Endothelial cell of umbilical vein (primary cell): ENCODE measurements at regions not wholly inside any gene's neighbourhood (a gene's known extent, or its start where the extent isn't known, plus 50 kb on each side); places are given as distances from the start of the nearest gene placed in this dataset.

Source experiments
- BruUV-seq: library from RNA; stranded (reverse); fragments of 400-500 nt; replicated peaks from 2 replicates; lab custom pipeline; 2021; lab: Mats Ljungman, UMichigan
- CTCF ChIA-PET: fragments of 300-600, 350-600 bp; sonication (Branson Sonifier 250); formaldehyde crosslinking; loops from one replicate; lab custom pipeline; 2021; ENCODE audit warnings: antibody characterized with exemption, inconsistent platforms; lab: Charles Lee
- POLR2A ChIA-PET: fragments of 300-600, 350-600 bp; sonication (Branson Sonifier 250); formaldehyde crosslinking; loops from one replicate; lab custom pipeline; 2021; ENCODE audit warnings: antibody characterized with exemption, inconsistent platforms; lab: Charles Lee
- DNase-seq: peaks from one replicate; pipeline ENCODE4 v3.0.0-alpha.2; 2011; ENCODE audit warnings: low read depth, low spot score
- FAIRE-seq: peaks from 2 replicates; lab custom pipeline; 2011; peaks lifted over from hg19 to GRCh38; lab: Jason Lieb, UNC
- H2AFZ ChIP-seq: 2 replicates; pipeline ENCODE4 v1.6.0; 2012; ENCODE audit warnings: low read depth, low read length, control low read depth, inconsistent platforms
- H3K27ac ChIP-seq: 2 replicates; pipeline ENCODE4 v1.5.1; 2011; ENCODE audit warnings: low read depth, mild to moderate bottlenecking, control low read depth, low read length, moderate library complexity; ENCODE audit not compliant: insufficient read depth
- H3K27me3 ChIP-seq, 2 experiments: 2 replicates each; pipeline versions ENCODE4 v1.6.0 to v1.6.1; 2011; ENCODE audit warnings: low read length in 2 of 2, mixed read lengths in 1 of 2; ENCODE audit not compliant: control insufficient read depth in 2 of 2, insufficient read depth in 2 of 2
- H3K36me3 ChIP-seq, 2 experiments: 2 replicates in 1 of 2; 3 replicates in 1 of 2; pipeline ENCODE4 v1.5.1; 2011; ENCODE audit warnings: low read length in 2 of 2, mild to moderate bottlenecking in 1 of 2, moderate library complexity in 1 of 2; ENCODE audit not compliant: control insufficient read depth in 2 of 2, insufficient read depth in 2 of 2; ENCODE audit errors: extremely low read depth in 1 of 2
- H3K4me1 ChIP-seq: 3 replicates; pipeline ENCODE4 v1.5.1; 2011; ENCODE audit warnings: mild to moderate bottlenecking, low read length; ENCODE audit not compliant: control insufficient read depth, insufficient read depth; ENCODE audit errors: extremely low read depth
- H3K4me2 ChIP-seq: 2 replicates; pipeline ENCODE4 v1.6.1; 2011; ENCODE audit warnings: low read length, control low read depth, mixed read lengths; ENCODE audit not compliant: insufficient read depth
- H3K4me3 ChIP-seq, 3 experiments: fragments of 200-600 bp in 1 of 3; sonication (generic), shearing (Covaris generic) in 1 of 3; replicated peaks in 1 of 3; 2 replicates each; pipeline ENCODE4 v1.5.1; 2011 to 2016; ENCODE audit warnings: control low read depth in 3 of 3, low read length in 3 of 3, mild to moderate bottlenecking in 2 of 3, inconsistent platforms in 1 of 3, low read depth in 1 of 3, moderate library complexity in 1 of 3; ENCODE audit not compliant: insufficient read depth in 1 of 3
- H3K79me2 ChIP-seq: 2 replicates; pipeline ENCODE4 v1.6.0; 2012; ENCODE audit warnings: low read length, inconsistent platforms; ENCODE audit not compliant: control insufficient read depth, insufficient read depth
- H3K9ac ChIP-seq: replicated peaks from 2 replicates; pipeline ENCODE3; 2011; ENCODE audit warnings: low read length, control low read depth; ENCODE audit not compliant: insufficient read depth; ENCODE audit errors: extremely low read depth
- H3K9me1 ChIP-seq: replicated peaks from 3 replicates; pipeline ENCODE4 v1.6.0; 2011; ENCODE audit warnings: mild to moderate bottlenecking, low read length; ENCODE audit not compliant: control insufficient read depth, insufficient read depth; ENCODE audit errors: extremely low read depth
- H3K9me3 ChIP-seq: replicated peaks from 2 replicates; pipeline ENCODE4 v1.5.1; 2012; ENCODE audit warnings: low read length, inconsistent platforms; ENCODE audit not compliant: control insufficient read depth, insufficient read depth
- H4K20me1 ChIP-seq: replicated peaks from 2 replicates; pipeline ENCODE3; 2011; ENCODE audit warnings: mild to moderate bottlenecking, low read length; ENCODE audit not compliant: control insufficient read depth, insufficient read depth; ENCODE audit errors: extremely low read depth
- CTCF ChIP-seq, 2 donors: IDR thresholded peaks; 1 replicate in 1 of 2; 2 replicates in 1 of 2; pipeline ENCODE4 v1.5.1; 2011; ENCODE audit warnings: low read length in 2 of 2, mild to moderate bottlenecking in 2 of 2, moderate library complexity in 2 of 2, control low read depth in 1 of 2, inconsistent platforms in 1 of 2, low read depth in 1 of 2; ENCODE audit not compliant: insufficient read depth in 1 of 2; ENCODE audit errors: extremely low read depth in 1 of 2
- EZH2 ChIP-seq: IDR thresholded peaks from 2 replicates; pipeline ENCODE4 v1.6.1; 2012; ENCODE audit warnings: borderline replicate concordance, low read depth, mild to moderate bottlenecking, moderate library complexity, low read length, inconsistent platforms; ENCODE audit not compliant: severe bottlenecking
- FOS ChIP-seq: IDR thresholded peaks from 2 replicates; pipeline ENCODE4 v1.6.1; 2011; ENCODE audit warnings: mild to moderate bottlenecking, low read length, moderate library complexity, borderline replicate concordance; ENCODE audit not compliant: insufficient read depth
- GATA2 ChIP-seq: IDR thresholded peaks from 2 replicates; pipeline ENCODE4 v1.7.0; 2011; ENCODE audit warnings: low read depth, mild to moderate bottlenecking, moderate library complexity, mixed read lengths, low read length; ENCODE audit not compliant: insufficient read length, insufficient read depth
- JUN ChIP-seq: IDR thresholded peaks from 2 replicates; pipeline ENCODE4 v1.6.1; 2011; ENCODE audit warnings: borderline replicate concordance, low read depth; ENCODE audit not compliant: insufficient read length, insufficient read depth
- MYC ChIP-seq: IDR thresholded peaks from one replicate; pipeline ENCODE4 v1.6.1; 2011; ENCODE audit warnings: mild to moderate bottlenecking, low read depth, low read length
- POLR2A ChIP-seq: IDR thresholded peaks from 2 replicates; pipeline ENCODE4 v1.6.1; 2012; ENCODE audit warnings: low read depth, mild to moderate bottlenecking, control low read depth, low read length
- POLR2AphosphoS5 ChIP-seq: IDR thresholded peaks from 2 replicates; pipeline ENCODE4 v1.6.1; 2012; ENCODE audit warnings: low read depth, mild to moderate bottlenecking, control low read depth, low read length, moderate library complexity; ENCODE audit not compliant: insufficient read depth
- dilution Hi-C: fragments of 300-500 bp; cut with MboI; formaldehyde crosslinking; loops from one replicate; pipeline ENCODE4 v1.15.0; 2019; ENCODE audit warnings: low sequenced_read_pairs; ENCODE audit not compliant: extremely low pct_ligation_motif_present
- intact Hi-C: fragments of 100-400 bp; cut with micrococcal nuclease; formaldehyde crosslinking; loops from one replicate; pipeline ENCODE4 v1.10.0; 2022
- TF ChIP-seq, protein P1 (sequence below): IDR thresholded peaks from 2 replicates; pipeline ENCODE4 v1.6.1; 2011; ENCODE audit not compliant: insufficient read depth, insufficient read length

- no peak overlapping the region for H2AFZ ChIP-seq
- no peaks in the 10 kb centered on the region for H3K79me2 ChIP-seq
- no peaks in the 10 kb centered on the region for H3K9me1 ChIP-seq
- POLR2A ChIA-PET: no interaction called here
- TF ChIP-seq, protein P1, sequence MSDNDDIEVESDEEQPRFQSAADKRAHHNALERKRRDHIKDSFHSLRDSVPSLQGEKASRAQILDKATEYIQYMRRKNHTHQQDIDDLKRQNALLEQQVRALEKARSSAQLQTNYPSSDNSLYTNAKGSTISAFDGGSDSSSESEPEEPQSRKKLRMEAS: no peak
- no peak for TF ChIP-seq POLR2AphosphoS5
- TF ChIP-seq JUN: no peak
- no peak for TF ChIP-seq GATA2
- no peak for TF ChIP-seq POLR2A
- TF ChIP-seq CTCF (IDR thresholded peaks at IDR 0.05; ENCODE audit: extremely low read depth in 1 of 2, insufficient read depth in 1 of 2, low read depth in 1 of 2, low read length in 2 of 2): no peak
- no peak for TF ChIP-seq EZH2
- TF ChIP-seq MYC: no peak
- TF ChIP-seq FOS: no peak
- no peak overlapping the region for H3K9ac ChIP-seq
- intact Hi-C loops: no loop called here
- BruUV-seq: no TSS peak
- no peak overlapping the region for H3K4me3 ChIP-seq
- no peak for FAIRE-seq
- dilution Hi-C loops: no loop called here
- H3K9me3 ChIP-seq: no peaks in the 10 kb centered on the region
- no peaks in the 10 kb centered on the region for H4K20me1 ChIP-seq
- peaks cover 0 to 2% of the 10 kb centered on the region in 2 experiments for H3K27me3 ChIP-seq
- H3K4me1 ChIP-seq: no peaks in the 10 kb centered on the region
- CTCF ChIA-PET: interaction anchor here (1.0 kb wide), 1 partner anchor 11 kb away, joined by 3 read pairs; no protein-coding TSS in a partner anchor
- H3K36me3 ChIP-seq: no peaks in the 10 kb centered on the region
- no peak overlapping the region for H3K4me2 ChIP-seq
- no peak overlapping the region for H3K27ac ChIP-seq
- no peak for DNase-seq
Measured at GRCh38 chr10:44742248-44742647, 168.9 kb upstream of the TMEM72 start.
